GM19455 (cell line): ENCODE measurements at regions not wholly inside any gene's neighbourhood (a gene's known extent, or its start where the extent isn't known, plus 50 kb on each side); places are given as distances from the start of the nearest gene placed in this dataset.

Experiments
- ATAC-seq: cut with Tn5 transposase; IDR thresholded peaks from one replicate; pipeline ENCODE4 v1.9.1; 2021; ENCODE audit not compliant: unreplicated experiment

- ATAC-seq = no peak
These were observed 55.7 kb upstream of the SLC44A1 start for GRCh38 chr9:105188746-105189145.

GRCh38 chr9:105191508-105192121, 52.8 kb upstream of the SLC44A1 start:
- ATAC-seq = peak; percentile 79

- ATAC-seq = no peak
These were observed 50.9 kb upstream of the SLC44A1 start for GRCh38 chr9:105193560-105193959.

- ATAC-seq = no peak
These were observed 50.2 kb upstream of the SLC44A1 start for GRCh38 chr9:105194234-105194633.
